Urothelium cell line (cell line): ENCODE measurements at regions not wholly inside any gene's neighbourhood (a gene's known extent, or its start where the extent isn't known, plus 50 kb on each side); places are given as distances from the start of the nearest gene placed in this dataset.

Experiments
- DNase-seq: peaks from one replicate; pipeline ENCODE4 v3.0.0; 2011; ENCODE audit warnings: low spot score, mixed read lengths
- FAIRE-seq: peaks from 2 replicates; lab custom pipeline; 2011; peaks lifted over from hg19 to GRCh38; lab: Jason Lieb, UNC

DNA sequence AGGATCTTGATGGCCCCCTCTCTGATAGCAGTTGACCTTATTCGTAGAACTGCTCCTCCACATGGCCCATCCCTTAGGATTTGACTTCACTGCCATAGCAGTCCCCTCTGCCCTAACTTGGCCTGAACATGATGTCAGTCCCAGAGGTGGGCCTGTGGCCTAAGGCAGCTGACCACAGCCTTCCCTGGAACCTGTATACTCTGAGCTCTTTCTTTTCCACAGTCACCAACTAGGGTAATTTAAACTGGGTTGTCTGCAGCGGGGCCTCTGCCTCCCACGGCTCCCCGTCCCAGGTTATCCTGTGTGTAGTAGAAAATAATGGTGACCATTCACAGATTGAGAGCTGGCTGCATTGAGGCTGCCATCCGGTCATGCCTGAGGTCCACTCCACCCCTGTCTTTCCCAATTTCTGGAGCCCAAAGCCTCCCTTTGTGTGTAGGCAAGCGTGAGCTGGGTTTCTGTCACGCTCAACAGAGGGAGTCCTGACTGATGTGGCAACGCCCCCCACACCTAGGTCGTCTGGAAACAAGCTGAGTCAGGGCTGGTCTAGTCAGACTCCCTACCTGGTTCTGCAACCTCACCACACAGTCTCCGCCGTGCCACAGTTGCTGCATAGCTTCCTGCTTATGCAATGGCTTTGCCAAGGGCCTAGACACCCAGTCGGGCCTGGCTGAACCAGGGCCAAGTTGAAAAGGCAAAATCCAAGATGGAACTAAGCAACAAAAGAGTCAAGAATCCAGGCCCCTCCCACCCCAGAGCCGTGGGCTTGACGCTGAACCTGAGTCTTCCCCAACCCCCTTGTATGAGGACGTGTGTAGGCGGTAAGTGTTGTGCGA, 284.5 kb downstream of the XXYLT1 start:
- peak; percentile 65 for DNase-seq
- FAIRE-seq = no peak

GRCh38 chr3:194987571-194988494, 283.1 kb downstream of the XXYLT1 start:
- no peak for DNase-seq
- FAIRE-seq = no peak

- FAIRE-seq (no peak), DNase-seq (no peak)
These were observed 282.3 kb downstream of the XXYLT1 start for GRCh38 chr3:194988495-194989165.

- DNase-seq (no peak), FAIRE-seq (no peak)
These were observed 281.7 kb downstream of the XXYLT1 start for GRCh38 chr3:194989241-194989640.

DNA sequence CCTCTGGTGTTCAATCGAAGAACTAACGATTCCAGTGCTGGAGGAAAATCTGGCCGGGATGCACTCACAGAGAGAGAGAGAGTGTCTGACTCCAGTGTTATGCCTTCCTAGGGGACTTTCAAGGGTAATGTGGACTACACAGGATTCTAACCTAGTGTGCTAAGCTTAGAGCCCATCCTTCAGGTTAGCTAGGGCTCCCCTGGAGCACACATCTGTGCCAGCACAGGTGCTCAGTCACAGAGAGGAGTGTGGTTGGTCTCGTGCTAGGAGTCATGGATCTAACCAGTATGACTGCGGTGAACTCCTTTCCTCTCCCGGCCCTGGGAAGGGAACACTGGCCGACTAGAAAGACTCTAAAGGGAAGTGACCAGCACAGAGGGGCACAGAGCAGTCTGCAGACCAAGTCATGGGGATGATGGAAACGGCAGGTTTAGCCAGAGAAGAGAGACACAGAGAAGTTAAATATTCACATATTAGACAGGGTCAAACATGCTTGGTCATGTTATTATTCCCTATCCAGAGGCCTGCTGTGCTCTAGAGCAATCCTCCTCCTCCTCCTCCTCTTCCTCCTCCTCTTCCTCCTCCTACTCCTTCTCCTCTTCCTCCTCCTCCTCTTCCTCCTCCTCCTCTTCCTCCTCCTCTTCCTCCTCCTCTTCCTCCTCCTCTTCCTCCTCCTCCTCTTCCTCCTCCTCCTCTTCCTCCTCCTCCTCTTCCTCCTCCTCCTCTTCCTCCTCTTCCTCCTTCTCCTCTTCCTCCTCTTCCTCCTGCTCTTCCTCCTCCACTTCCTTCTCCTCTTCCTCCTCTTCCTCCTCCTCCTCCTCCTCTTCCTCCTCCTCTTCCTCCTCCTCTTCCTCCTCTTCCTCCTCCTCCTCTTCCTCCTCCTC, 280.3 kb downstream of the XXYLT1 start:
- FAIRE-seq (no peak), DNase-seq (no peak)

DNA sequence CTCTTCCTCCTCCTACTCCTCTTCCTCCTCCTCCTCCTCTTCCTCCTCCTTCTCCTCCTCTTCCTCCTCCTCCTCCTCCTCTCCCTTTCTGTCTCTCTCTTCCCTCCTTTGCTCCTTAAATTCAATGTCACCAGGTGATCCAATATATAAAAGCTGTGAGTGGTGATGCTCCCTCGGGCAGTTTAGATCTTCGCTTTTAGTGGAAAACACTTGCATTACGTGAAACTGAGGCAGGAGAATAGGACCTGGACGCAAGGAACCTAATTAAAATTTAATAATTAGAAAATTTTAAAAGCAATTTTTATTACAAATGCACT, 279.7 kb downstream of the XXYLT1 start:
- DNase-seq (no peak), FAIRE-seq (no peak)

DNA sequence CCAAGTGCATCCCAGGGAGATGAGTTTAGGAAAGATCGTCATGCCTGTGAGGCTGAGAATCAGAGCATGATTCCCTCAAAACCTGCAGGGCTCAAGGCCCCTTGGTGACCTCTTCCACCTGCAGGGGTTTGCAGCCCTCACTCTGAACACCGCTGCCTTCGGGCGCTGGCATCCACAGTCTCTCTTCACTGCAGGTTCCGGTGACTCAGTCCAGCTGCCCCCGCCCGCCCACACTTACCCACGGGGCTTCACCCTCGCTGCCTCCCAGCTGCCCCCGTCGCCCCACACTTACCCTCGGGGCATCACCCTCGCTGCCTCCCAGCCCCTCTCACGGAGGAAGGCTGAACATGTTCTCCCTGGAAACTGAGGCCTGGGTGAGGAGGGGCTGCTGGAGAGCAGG, 277.1 kb downstream of the XXYLT1 start:
- DNase-seq = peak; percentile 25
- no peak for FAIRE-seq

DNA sequence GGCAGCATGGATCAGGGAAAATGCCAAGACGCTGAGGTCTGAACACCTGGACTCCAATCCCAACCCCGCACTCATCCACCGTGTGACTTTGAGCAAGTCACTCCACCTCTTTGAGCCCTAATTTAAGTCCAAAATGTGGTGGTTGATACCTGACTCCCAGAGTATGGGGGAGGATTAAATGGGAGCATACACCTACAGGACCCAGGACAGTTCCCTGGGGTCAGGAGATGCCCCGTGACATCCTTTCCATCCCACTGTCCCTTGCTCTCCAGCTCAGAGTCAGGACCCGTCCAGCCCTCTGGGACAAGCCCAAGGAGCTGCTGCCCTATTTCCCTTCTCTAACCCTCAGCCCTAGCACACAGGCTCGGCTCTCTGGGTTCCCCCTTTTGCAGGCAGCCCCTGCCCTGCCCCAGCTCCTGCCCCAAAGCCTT, 276.4 kb downstream of the XXYLT1 start:
- DNase-seq (no peak), FAIRE-seq (no peak)

DNA sequence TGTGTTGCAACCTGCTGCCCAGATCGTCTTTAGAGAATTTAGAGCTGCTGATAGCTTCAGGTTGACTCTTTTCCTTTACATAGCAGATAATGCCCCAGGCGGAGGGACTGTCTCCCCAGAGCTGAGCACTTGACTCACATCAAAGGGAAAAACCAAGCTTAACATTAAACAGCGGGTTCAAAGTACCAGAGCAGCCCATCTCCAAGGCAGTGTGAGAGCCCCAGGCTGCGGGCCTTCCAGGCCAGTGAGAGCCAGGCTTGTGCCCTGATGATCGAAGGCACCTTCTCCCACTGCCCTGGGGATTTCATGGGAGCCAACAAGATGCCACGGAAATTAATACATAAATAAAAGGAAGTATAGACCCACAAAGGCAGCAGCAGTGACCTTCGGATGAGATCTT, 275.6 kb downstream of the XXYLT1 start:
- DNase-seq = no peak
- FAIRE-seq = no peak

- FAIRE-seq = no peak
- no peak for DNase-seq
These were observed 275.0 kb downstream of the XXYLT1 start for GRCh38 chr3:194995922-194996321.

- DNase-seq (no peak), FAIRE-seq (no peak)
These were observed 274.2 kb downstream of the XXYLT1 start for GRCh38 chr3:194996746-194997145.

DNA sequence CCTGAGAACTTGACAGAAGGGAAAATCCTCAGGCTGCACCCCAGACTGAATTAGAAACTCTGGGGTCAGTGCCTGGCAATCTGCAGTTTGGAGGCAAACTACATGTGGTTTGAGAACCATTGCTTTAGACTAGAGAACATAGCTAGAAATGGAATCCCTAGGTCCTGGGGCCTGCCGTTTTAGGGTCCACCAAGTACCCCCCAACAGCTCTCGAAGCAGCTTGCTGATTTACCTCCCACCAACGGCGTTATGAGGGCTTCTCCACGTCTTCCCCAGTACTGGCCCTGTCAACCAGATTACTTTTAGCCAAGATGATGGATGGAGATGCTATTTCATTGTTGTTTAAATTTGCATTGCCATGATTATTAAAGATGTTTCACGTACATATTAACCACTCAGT, 272.5 kb downstream of the XXYLT1 start:
- FAIRE-seq (no peak), DNase-seq (no peak)

GRCh38 chr3:194998948-194999347, 272.0 kb downstream of the XXYLT1 start:
- no peak for DNase-seq
- no peak for FAIRE-seq

GRCh38 chr3:194999491-194999890, 271.5 kb downstream of the XXYLT1 start:
- FAIRE-seq (no peak), DNase-seq (no peak)

DNA sequence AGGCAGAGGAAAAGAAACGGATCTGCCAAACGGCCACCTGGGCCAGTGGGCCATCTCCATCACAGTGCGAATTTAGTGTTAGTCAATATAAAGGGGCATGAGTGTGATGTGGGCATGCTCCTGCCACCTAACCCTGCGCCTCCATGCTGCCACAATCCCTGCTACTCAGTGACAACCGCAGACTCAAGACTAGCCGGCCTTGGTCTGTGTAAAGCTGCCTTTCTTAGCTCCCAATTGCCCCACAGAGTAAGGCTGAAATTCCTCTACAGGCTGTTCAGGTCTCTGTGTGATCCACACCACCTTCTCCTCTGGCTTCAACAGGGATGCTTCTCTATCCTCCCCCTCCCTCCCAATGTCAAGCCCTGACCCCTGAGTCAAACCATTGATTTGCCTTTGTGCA, 269.7 kb downstream of the XXYLT1 start:
- DNase-seq = no peak
- no peak for FAIRE-seq

DNA sequence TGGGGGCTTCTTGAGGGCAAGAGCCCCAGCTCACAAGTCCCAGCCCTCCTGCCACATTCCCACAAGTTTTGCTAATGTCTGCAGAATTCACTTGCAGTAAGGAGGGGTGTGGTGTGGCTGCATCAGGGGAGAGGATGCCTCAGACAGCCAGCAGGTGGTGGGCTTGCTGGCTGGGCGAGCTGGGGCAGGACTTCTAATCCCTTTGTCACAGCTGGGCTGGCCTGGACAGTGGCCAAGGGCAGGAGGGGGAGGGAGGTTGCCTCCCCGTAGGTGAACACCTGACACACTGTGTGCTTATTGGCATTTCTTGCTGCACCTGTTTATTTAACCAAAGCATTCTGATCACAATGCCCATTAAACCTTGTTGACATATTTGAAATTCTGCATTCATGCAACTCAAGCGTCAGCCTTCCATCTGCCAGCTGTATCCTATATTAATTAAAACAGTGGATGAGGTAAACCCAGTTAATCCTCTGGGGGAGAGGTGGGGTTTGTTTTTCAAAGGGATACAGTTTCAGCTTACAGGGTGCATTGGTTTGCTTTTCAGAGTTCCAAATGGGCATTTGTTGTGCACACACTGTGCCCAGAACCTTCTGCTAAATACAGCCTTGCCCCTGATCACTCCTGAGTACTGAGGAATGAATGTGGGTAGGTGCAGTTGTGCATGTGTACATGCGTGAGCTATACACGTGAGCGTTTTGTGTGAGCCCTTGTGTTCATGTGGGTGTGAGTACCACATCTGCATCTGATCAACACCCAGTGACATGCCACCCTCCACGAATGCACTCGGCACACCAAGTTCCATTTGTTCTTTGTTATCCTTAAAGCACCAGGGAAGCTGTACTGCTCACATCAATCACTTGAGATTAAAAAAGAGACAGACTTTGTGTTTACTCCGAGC, 268.7 kb downstream of the XXYLT1 start:
- peak; percentile 37 for FAIRE-seq

DNA sequence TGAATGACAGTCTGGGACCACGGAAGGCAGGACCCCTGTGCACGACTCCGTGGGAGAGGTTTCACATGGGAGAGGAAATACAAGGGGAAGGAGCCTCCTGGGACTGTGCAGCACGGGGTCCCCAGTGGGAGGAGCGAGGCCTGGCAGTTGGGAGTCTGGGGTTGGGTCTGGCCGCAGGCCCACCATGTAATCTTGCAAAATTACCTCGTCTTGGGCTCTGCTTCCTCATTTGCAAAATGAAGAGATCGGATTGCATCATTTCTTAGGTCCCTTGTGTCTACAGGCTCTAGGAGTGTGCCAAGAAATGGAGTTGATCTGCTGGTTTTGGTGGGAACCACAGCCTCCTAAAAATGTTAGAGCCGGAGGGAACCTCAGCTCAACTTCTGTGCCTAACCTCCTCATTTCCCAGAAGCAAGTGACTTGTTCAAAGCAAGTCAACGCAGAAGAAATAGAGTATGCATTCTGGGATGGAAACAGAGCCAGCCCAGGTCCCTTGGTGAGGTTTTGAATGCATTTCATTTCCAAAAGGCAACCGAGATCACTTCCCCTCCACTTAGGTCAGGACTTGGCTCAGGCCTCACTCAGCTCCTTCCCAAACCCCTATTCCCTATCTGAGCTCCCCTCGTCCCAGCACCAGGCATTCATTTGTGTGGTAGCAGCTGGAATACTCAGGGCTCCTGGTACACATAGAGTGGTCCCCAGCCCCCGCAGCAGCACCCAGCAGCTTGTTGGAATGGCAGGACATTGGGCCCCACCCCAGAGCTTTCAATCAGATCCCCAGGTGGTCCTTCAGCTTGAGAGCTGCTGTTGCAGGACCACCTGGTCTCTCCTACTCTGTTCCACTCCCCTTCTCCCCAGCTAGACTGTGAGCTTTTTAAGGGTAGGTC, 267.7 kb downstream of the XXYLT1 start:
- FAIRE-seq = no peak
- no peak for DNase-seq

More for the DNA sequence above, 268.7 kb downstream of the XXYLT1 start:
- DNase-seq = peak; percentile 37

- FAIRE-seq = no peak
These were observed 267.1 kb downstream of the XXYLT1 start for GRCh38 chr3:195003893-195004289.

More at GRCh38 chr3:195003893-195004289, 267.1 kb downstream of the XXYLT1 start:
- no peak for DNase-seq
